HEK293 (cell line): ENCODE measurements at regions not wholly inside any gene's neighbourhood (a gene's known extent, or its start where the extent isn't known, plus 50 kb on each side); places are given as distances from the start of the nearest gene placed in this dataset.

Source experiments
- KLF7 ChIP-seq: fragments of 450-650 bp; formaldehyde crosslinking; IDR thresholded peaks from 2 replicates; pipeline ENCODE4 v1.5.1; 2016; ENCODE audit warnings: missing biosample characterization, missing genetic modification characterization, borderline replicate concordance
- TF ChIP-seq, protein P1 (sequence below): fragments of 450-650 bp; formaldehyde crosslinking; IDR thresholded peaks from 2 replicates; pipeline ENCODE4 v1.5.1; 2016; ENCODE audit warnings: missing biosample characterization, missing genetic modification characterization

- TF ChIP-seq KLF7 (tag by site-specific recombination), result no peak
- TF ChIP-seq, protein P1, sequence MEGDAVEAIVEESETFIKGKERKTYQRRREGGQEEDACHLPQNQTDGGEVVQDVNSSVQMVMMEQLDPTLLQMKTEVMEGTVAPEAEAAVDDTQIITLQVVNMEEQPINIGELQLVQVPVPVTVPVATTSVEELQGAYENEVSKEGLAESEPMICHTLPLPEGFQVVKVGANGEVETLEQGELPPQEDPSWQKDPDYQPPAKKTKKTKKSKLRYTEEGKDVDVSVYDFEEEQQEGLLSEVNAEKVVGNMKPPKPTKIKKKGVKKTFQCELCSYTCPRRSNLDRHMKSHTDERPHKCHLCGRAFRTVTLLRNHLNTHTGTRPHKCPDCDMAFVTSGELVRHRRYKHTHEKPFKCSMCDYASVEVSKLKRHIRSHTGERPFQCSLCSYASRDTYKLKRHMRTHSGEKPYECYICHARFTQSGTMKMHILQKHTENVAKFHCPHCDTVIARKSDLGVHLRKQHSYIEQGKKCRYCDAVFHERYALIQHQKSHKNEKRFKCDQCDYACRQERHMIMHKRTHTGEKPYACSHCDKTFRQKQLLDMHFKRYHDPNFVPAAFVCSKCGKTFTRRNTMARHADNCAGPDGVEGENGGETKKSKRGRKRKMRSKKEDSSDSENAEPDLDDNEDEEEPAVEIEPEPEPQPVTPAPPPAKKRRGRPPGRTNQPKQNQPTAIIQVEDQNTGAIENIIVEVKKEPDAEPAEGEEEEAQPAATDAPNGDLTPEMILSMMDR (tag by site-specific recombination), result no peak
Observed at GRCh38 chr10:128664729-128665128, 538.5 kb upstream of the MKI67 start.
